Spleen (tissue), 11 donors: ENCODE measurements at regions not wholly inside any gene's neighbourhood (a gene's known extent, or its start where the extent isn't known, plus 50 kb on each side); places are given as distances from the start of the nearest gene placed in this dataset.

Experiments used
- DNase-seq: peaks from one replicate; pipeline ENCODE4 v3.0.0-alpha.2; 2020
- H3K27ac ChIP-seq, 8 donors: fragments of 200-600 bp; sonication (generic) in 7 of 8; 1 replicate in 4 of 8; 2 replicates in 4 of 8; pipeline versions ENCODE4 v1.5.0 to v1.8.0; 2016 to 2021; ENCODE audit warnings: inconsistent platforms in 4 of 8, mild to moderate bottlenecking in 4 of 8, moderate library complexity in 1 of 8
- H3K27me3 ChIP-seq, 7 donors: fragments of 200-600 bp; sonication (generic) in 6 of 7; replicated peaks in 1 of 7; 1 replicate in 4 of 7; 2 replicates in 3 of 7; pipeline versions ENCODE4 v1.5.0 to v1.8.0; 2016 to 2021; ENCODE audit warnings: inconsistent platforms in 3 of 7, mild to moderate bottlenecking in 1 of 7
- H3K36me3 ChIP-seq, 6 donors: fragments of 200-600 bp; sonication (generic) in 5 of 6; 1 replicate in 4 of 6; 2 replicates in 2 of 6; pipeline versions ENCODE4 v1.5.0 to v1.8.0; 2016 to 2021; ENCODE audit warnings: inconsistent platforms in 2 of 6
- H3K4me1 ChIP-seq, 6 donors: fragments of 200-600 bp; sonication (generic) in 5 of 6; 1 replicate in 3 of 6; 2 replicates in 3 of 6; pipeline versions ENCODE4 v1.5.0 to v1.8.0; 2016 to 2021; ENCODE audit warnings: inconsistent platforms in 3 of 6
- H3K4me3 ChIP-seq, 8 donors: fragments of 200-600 bp; sonication (generic) in 7 of 8; 1 replicate in 4 of 8; 2 replicates in 4 of 8; pipeline versions ENCODE4 v1.5.0 to v1.8.0; 2016 to 2021; ENCODE audit warnings: inconsistent platforms in 4 of 8, mild to moderate bottlenecking in 4 of 8, moderate library complexity in 2 of 8
- H3K9me3 ChIP-seq, 8 donors: fragments of 200-600 bp; sonication (generic) in 7 of 8; 1 replicate in 4 of 8; 2 replicates in 4 of 8; pipeline versions ENCODE4 v1.5.0 to v1.8.0; 2016 to 2021; ENCODE audit warnings: inconsistent platforms in 4 of 8
- POLR2A ChIP-seq, 3 donors: fragments of 450-650 bp; IDR thresholded peaks; one replicate each; pipeline ENCODE4 v1.5.1; 2017; ENCODE audit warnings: antibody characterized with exemption in 3 of 3, mild to moderate bottlenecking in 1 of 3
- POLR2AphosphoS5 ChIP-seq, 3 donors: sonication (generic); formaldehyde crosslinking; IDR thresholded peaks; one replicate each; pipeline ENCODE4 v1.5.1; 2017; ENCODE audit warnings: antibody characterized with exemption in 3 of 3
- WGBS, 5 donors: extraction: QIAGEN DNeasy Blood & Tissue Kit in 3 of 5; methylation state at CpG; one replicate each; pipeline versions ENCODE4 v1.1.5 to v1.1.7; 2013 to 2018; 5-methylcytosine and 5-hydroxymethylcytosine counted together
- intact Hi-C: fragments of 100-400 bp; cut with DNase I; formaldehyde crosslinking; loops from one replicate; pipeline ENCODE4 v1.15.0; 2023; ENCODE audit warnings: low total_unique reads
- TF ChIP-seq, protein P1 (sequence below), 11 experiments: fragments of 200-600 bp in 7 of 11; fragments of 450-650 bp in 4 of 11; sonication (generic) in 4 of 11; IDR thresholded peaks in 8 of 11; conservative IDR thresholded peaks in 3 of 11; 1 replicate in 7 of 11; 2 replicates in 4 of 11; pipeline versions ENCODE4 v1.4.0 to v1.8.0; 2016 to 2021; ENCODE audit warnings: antibody characterized with exemption in 11 of 11, inconsistent platforms in 4 of 11, mild to moderate bottlenecking in 1 of 11
- donor health status: healthy with polysubstance abuse.
- donor health status: DM: no; HTN: no; CAD: no; lungs with moderate emphysema.
- donor health status: DM: no; HTN: no; CAD: no.
- donor health status: Bipolar disorder and iron deficiency.
- donor health status: healthy.
- donor health status: DM: no; HTN: no; CAD: no.
- donor health status: DM: yes; HTN: yes; CAD: no.

DNA sequence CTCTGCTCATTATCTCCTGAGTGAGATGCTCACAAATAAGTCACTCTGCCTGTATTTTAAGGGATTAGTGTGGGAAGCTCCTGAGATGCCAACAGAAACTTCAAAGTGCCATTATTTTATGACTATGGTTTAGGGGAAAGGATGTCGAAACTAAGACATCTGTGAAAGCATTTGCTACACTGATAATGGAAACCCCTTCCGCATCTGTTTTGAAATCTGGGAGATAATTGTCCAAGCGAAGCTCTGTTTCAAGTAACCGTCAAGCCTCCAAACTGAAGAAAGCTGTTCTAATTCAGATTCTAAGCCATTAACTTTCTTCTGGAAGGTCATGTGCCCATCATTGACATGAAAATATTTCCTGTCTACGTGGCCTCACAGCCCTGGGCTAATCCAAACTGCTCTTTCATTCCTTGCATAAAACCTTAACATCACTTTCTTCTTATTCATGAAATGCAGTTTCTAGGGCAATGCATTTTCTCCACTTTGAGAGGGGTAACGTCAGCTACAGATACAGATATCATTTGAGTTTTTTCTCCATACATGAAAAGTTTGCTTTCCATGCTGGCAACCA, 932.0 kb downstream of the C6orf118 start:
- Histone ChIP-seq H3K4me1 (no peaks in the 10 kb centered on the region), H3K27me3 (no peaks in the 10 kb centered on the region), H3K36me3 (no peaks in the 10 kb centered on the region), H3K4me3 (no peak overlapping the region), H3K27ac (no peak overlapping the region), H3K9me3 (peaks cover 0 to 21% (median 16%) of the 10 kb centered on the region in 8 donors)
- DNase-seq = no peak
- WGBS, 5 donors = 80 to 85% (median 81%) methylated on average over 6 of the region's 6 CpGs
- intact Hi-C loops = no loop called here
- TF ChIP-seq POLR2AphosphoS5 (IDR thresholded peaks at IDR 0.05) (no peak), POLR2A (IDR thresholded peaks at IDR 0.05) (no peak)
- TF ChIP-seq, protein P1, sequence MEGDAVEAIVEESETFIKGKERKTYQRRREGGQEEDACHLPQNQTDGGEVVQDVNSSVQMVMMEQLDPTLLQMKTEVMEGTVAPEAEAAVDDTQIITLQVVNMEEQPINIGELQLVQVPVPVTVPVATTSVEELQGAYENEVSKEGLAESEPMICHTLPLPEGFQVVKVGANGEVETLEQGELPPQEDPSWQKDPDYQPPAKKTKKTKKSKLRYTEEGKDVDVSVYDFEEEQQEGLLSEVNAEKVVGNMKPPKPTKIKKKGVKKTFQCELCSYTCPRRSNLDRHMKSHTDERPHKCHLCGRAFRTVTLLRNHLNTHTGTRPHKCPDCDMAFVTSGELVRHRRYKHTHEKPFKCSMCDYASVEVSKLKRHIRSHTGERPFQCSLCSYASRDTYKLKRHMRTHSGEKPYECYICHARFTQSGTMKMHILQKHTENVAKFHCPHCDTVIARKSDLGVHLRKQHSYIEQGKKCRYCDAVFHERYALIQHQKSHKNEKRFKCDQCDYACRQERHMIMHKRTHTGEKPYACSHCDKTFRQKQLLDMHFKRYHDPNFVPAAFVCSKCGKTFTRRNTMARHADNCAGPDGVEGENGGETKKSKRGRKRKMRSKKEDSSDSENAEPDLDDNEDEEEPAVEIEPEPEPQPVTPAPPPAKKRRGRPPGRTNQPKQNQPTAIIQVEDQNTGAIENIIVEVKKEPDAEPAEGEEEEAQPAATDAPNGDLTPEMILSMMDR (IDR thresholded peaks at IDR 0.05 in 8 of 11, conservative IDR thresholded peaks at IDR 0.05 in 3 of 11) = no peak

DNA sequence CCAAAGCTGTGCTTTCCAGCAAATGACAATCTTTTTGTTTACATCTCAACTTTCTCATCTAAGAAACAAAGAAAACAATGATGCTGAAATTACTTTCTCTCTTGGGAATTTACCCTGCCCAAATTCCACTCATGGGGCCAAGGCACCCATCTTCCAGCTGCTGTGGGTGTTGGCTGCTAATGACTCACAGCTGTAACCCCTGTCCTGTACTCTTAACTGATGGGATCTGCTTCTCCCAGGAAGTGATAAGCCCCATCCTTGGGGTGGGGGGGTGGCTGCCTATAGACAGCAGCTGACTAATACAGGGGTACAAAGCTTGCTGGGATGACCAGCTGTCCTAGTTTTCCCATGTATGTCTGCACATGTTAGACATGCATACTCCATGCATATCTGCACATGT, 938.6 kb downstream of the C6orf118 start:
- Histone ChIP-seq H3K4me1 (no peaks in the 10 kb centered on the region), H3K27me3 (no peaks in the 10 kb centered on the region), H3K36me3 (no peaks in the 10 kb centered on the region), H3K27ac (no peak overlapping the region), H3K9me3 (peaks cover 0 to 21% (median 0%) of the 10 kb centered on the region in 8 donors), H3K4me3 (no peak overlapping the region)
- intact Hi-C loops = no loop called here
- no peak for DNase-seq
- TF ChIP-seq, protein P1 (IDR thresholded peaks at IDR 0.05 in 8 of 11, conservative IDR thresholded peaks at IDR 0.05 in 3 of 11) = no peak
- TF ChIP-seq POLR2AphosphoS5 (IDR thresholded peaks at IDR 0.05) = no peak
- TF ChIP-seq POLR2A (IDR thresholded peaks at IDR 0.05) = no peak

DNA sequence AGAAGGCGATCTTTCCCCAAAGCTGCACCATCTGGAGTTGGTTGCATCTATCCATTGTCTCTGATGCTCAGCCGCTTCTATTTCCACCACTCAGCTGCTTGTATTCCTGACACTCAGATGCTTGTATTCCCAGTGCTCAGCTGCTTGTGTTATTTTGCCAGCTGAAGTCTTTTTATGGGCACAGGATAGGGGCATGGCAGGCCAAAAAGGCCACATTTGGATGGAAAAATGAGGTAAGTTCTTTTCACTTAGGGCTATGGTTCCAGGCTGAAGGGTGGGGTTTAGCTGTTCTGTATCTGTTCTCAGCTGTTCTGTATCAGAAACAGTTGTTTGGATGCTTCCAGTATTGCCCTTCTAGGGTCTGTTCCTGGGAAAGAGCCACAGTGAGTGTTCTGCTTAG, 944.9 kb downstream of the QKI start:
- Histone ChIP-seq H3K27me3 (no peaks in the 10 kb centered on the region), H3K4me1 (no peaks in the 10 kb centered on the region), H3K36me3 (no peaks in the 10 kb centered on the region), H3K4me3 (no peak overlapping the region), H3K27ac (no peak overlapping the region), H3K9me3 (peaks cover 0 to 64% (median 31%) of the 10 kb centered on the region in 8 donors)
- no peak for DNase-seq
- TF ChIP-seq, protein P1 (IDR thresholded peaks at IDR 0.05 in 8 of 11, conservative IDR thresholded peaks at IDR 0.05 in 3 of 11) = no peak
- TF ChIP-seq POLR2AphosphoS5 (IDR thresholded peaks at IDR 0.05) (no peak), POLR2A (IDR thresholded peaks at IDR 0.05) (no peak)
- 85 to 96% (median 92%) methylated on average over 2 of the region's 2 CpGs for WGBS, 5 donors
- intact Hi-C loops = no loop called here

DNA sequence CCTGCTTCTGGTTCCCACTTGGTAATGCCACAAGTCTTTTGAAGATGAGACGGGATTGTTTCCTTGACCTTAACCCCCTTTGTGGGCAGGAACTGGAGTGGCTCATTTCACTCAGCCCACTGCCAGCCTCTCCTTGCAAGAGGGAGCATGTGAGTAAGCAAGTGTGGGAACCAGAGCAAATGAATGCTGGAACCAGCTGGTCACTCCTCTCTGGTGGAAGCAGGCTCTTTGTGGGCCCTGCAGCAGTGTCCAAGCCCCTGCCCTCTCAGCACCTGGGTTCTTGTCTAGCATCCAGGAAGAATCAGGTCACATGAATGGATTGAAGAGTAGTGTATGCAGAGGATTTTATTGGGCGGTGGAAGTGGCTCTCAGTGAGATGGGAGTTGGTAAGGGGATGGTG, 944.5 kb downstream of the QKI start:
- Histone ChIP-seq H3K36me3 (no peaks in the 10 kb centered on the region), H3K27me3 (no peaks in the 10 kb centered on the region), H3K27ac (no peak overlapping the region), H3K4me1 (no peaks in the 10 kb centered on the region), H3K9me3 (peaks cover 0 to 67% (median 31%) of the 10 kb centered on the region in 8 donors), H3K4me3 (no peak overlapping the region)
- no peak for DNase-seq
- WGBS, 5 donors = 75 to 95% (median 81%) methylated on average over 2 of the region's 2 CpGs
- TF ChIP-seq POLR2A (IDR thresholded peaks at IDR 0.05) (no peak), POLR2AphosphoS5 (IDR thresholded peaks at IDR 0.05) (no peak)
- TF ChIP-seq, protein P1 (IDR thresholded peaks at IDR 0.05 in 8 of 11, conservative IDR thresholded peaks at IDR 0.05 in 3 of 11) = no peak
- intact Hi-C loops = no loop called here
